Suprapubic skin (tissue), 4 donors: ENCODE measurements at regions not wholly inside any gene's neighbourhood (a gene's known extent, or its start where the extent isn't known, plus 50 kb on each side); places are given as distances from the start of the nearest gene placed in this dataset.

Source experiments
- DNase-seq, 2 donors: peaks; one replicate each; pipeline ENCODE4 v3.0.0-alpha.2; 2019; ENCODE audit warnings: low spot score in 2 of 2
- H3K27ac ChIP-seq: fragments of 200-600 bp; sonication (generic); one replicate; pipeline ENCODE4 v1.5.1; 2019
- H3K27me3 ChIP-seq: fragments of 200-600 bp; sonication (generic); one replicate; pipeline ENCODE4 v1.5.1; 2019
- H3K36me3 ChIP-seq: fragments of 200-600 bp; sonication (generic); one replicate; pipeline ENCODE4 v1.5.1; 2019
- H3K4me1 ChIP-seq: fragments of 200-600 bp; sonication (generic); one replicate; pipeline ENCODE4 v1.5.1; 2019
- H3K4me3 ChIP-seq: fragments of 200-600 bp; sonication (generic); one replicate; pipeline ENCODE4 v1.5.1; 2019; ENCODE audit warnings: mild to moderate bottlenecking
- H3K9me3 ChIP-seq: fragments of 200-600 bp; sonication (generic); one replicate; pipeline ENCODE4 v1.5.1; 2019
- CTCF ChIP-seq, 2 donors: fragments of 200-600 bp in 1 of 2; fragments of 450-650 bp in 1 of 2; sonication (generic) in 1 of 2; IDR thresholded peaks; one replicate each; pipeline ENCODE4 v1.5.1; 2016 to 2019; ENCODE audit warnings: antibody characterized with exemption in 2 of 2, mild to moderate bottlenecking in 1 of 2, moderate library complexity in 1 of 2
- EP300 ChIP-seq: sonication (generic); formaldehyde crosslinking; IDR thresholded peaks from one replicate; pipeline ENCODE4 v1.6.1; 2017; ENCODE audit warnings: antibody characterized with exemption
- POLR2A ChIP-seq, 2 donors: fragments of 450-650 bp; IDR thresholded peaks; one replicate each; pipeline ENCODE4 v1.6.1; 2017; ENCODE audit warnings: antibody characterized with exemption in 2 of 2, mild to moderate bottlenecking in 2 of 2, moderate library complexity in 2 of 2
- POLR2AphosphoS5 ChIP-seq, 3 donors: sonication (generic); formaldehyde crosslinking; IDR thresholded peaks; one replicate each; pipeline ENCODE4 v1.6.1; 2017; ENCODE audit warnings: antibody characterized with exemption in 3 of 3
- WGBS: methylation state at CpG from one replicate; pipeline ENCODE4 v1.1.5; 2018; 5-methylcytosine and 5-hydroxymethylcytosine counted together

- Histone ChIP-seq H3K9me3 (no peaks in the 10 kb centered on the region), H3K27ac (no peak overlapping the region), H3K27me3 (no peaks in the 10 kb centered on the region), H3K4me3 (no peak overlapping the region), H3K36me3 (no peaks in the 10 kb centered on the region), H3K4me1 (no peaks in the 10 kb centered on the region)
- no peak for TF ChIP-seq POLR2AphosphoS5 (IDR thresholded peaks at IDR 0.05)
- no peak for TF ChIP-seq POLR2A (IDR thresholded peaks at IDR 0.05)
- WGBS: 76% methylated on average over 5 of the region's 5 CpGs
- no peak for DNase-seq
Observed at GRCh38 chr1:203567596-203567995, 59.0 kb upstream of the ATP2B4 start.

GRCh38 chr1:203569490-203570318 is 56.9 kb upstream of the ATP2B4 start:
- TF ChIP-seq CTCF (IDR thresholded peaks at IDR 0.05): no peak
- TF ChIP-seq POLR2AphosphoS5 (IDR thresholded peaks at IDR 0.05): no peak
- TF ChIP-seq EP300: no peak
- TF ChIP-seq POLR2A (IDR thresholded peaks at IDR 0.05): no peak
- WGBS: 84% methylated on average over 11 of the region's 12 CpGs
- no peaks in the 10 kb centered on the region for H3K9me3 ChIP-seq

GRCh38 chr1:203570805-203571204 is 55.8 kb upstream of the ATP2B4 start:
- H3K36me3 ChIP-seq: no peaks in the 10 kb centered on the region
- TF ChIP-seq POLR2A (IDR thresholded peaks at IDR 0.05) (no peak), POLR2AphosphoS5 (IDR thresholded peaks at IDR 0.05) (no peak), EP300 (no peak), CTCF (IDR thresholded peaks at IDR 0.05) (no peak)
- no peaks in the 10 kb centered on the region for H3K4me1 ChIP-seq
- DNase-seq: no peak
- no peak overlapping the region for H3K4me3 ChIP-seq
- whole genome bisulfite sequencing: 77% methylated on average over 3 of the region's 3 CpGs
- H3K9me3 ChIP-seq: no peaks in the 10 kb centered on the region
- no peak overlapping the region for H3K27ac ChIP-seq
- no peaks in the 10 kb centered on the region for H3K27me3 ChIP-seq

More at GRCh38 chr1:203569490-203570318, 56.9 kb upstream of the ATP2B4 start:
- Histone ChIP-seq H3K27me3 (no peaks in the 10 kb centered on the region), H3K27ac (no peak overlapping the region), H3K36me3 (no peaks in the 10 kb centered on the region), H3K4me3 (no peak overlapping the region), H3K4me1 (no peaks in the 10 kb centered on the region)
- DNase-seq: no peak

GRCh38 chr1:203571661-203572060 is 55.0 kb upstream of the ATP2B4 start:
- Histone ChIP-seq H3K4me3 (no peak overlapping the region), H3K4me1 (no peaks in the 10 kb centered on the region), H3K27ac (no peak overlapping the region), H3K27me3 (no peaks in the 10 kb centered on the region), H3K9me3 (no peaks in the 10 kb centered on the region), H3K36me3 (no peaks in the 10 kb centered on the region)
- DNase-seq: no peak
- WGBS: 82% methylated on average over 8 of the region's 8 CpGs
- TF ChIP-seq POLR2A (IDR thresholded peaks at IDR 0.05) (no peak), EP300 (no peak), POLR2AphosphoS5 (IDR thresholded peaks at IDR 0.05) (no peak), CTCF (IDR thresholded peaks at IDR 0.05) (no peak)

GRCh38 chr1:203572134-203572625 is 54.5 kb upstream of the ATP2B4 start:
- Histone ChIP-seq H3K4me1 (no peaks in the 10 kb centered on the region), H3K27me3 (no peaks in the 10 kb centered on the region), H3K4me3 (no peak overlapping the region), H3K9me3 (no peaks in the 10 kb centered on the region), H3K27ac (no peak overlapping the region), H3K36me3 (no peaks in the 10 kb centered on the region)
- TF ChIP-seq POLR2AphosphoS5 (IDR thresholded peaks at IDR 0.05) (no peak), CTCF (IDR thresholded peaks at IDR 0.05) (no peak), EP300 (no peak), POLR2A (IDR thresholded peaks at IDR 0.05) (no peak)
- 77% methylated on average over 10 of the region's 10 CpGs for WGBS
- no peak for DNase-seq
